GM18499 (cell line): ENCODE measurements at regions not wholly inside any gene's neighbourhood (a gene's known extent, or its start where the extent isn't known, plus 50 kb on each side); places are given as distances from the start of the nearest gene placed in this dataset.
A peak's percentile ranks its signal among the peaks of the same experiment; 100 is the strongest.

ENCODE experiments used
- ATAC-seq: cut with Tn5 transposase; IDR thresholded peaks from one replicate; pipeline ENCODE4 v1.9.1; 2021; ENCODE audit warnings: moderate number of reproducible peaks; ENCODE audit not compliant: insufficient read depth, unreplicated experiment

GRCh38 chr2:57881998-57882888 lies 164.4 kb upstream of the VRK2 start:
- ATAC-seq, result no peak

DNA sequence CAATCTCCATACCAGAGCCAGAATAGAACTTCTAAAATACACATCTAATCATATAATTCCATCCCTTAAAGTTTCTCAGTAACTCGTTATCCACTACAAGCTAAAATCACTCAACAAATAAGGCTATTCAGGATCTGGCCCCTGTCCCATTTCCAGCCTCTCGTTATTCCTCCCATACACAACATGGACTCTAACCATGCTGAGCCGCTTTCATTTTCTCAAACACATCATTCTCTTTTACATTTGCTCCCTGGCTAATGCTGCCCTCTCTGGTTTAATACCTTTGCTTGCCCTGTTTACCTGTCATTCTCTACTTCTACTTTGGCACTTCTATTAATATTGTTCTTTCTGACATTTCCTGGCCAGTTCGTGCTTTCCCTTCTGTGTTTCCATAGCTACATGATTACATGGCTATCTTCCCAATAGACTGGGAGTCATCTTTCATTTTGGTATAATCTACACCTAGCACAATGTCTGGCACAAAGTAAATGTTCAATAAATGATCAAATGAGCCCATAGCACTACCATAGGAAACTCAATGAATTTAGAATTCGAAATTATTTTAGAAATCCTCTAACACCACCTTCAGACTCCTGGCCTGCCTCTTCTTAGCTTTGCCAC lies 163.6 kb upstream of the VRK2 start:
- no peak for ATAC-seq

GRCh38 chr2:57884281-57884680 lies 162.3 kb upstream of the VRK2 start:
- ATAC-seq, result no peak

- ATAC-seq, result no peak
These were observed 160.9 kb upstream of the VRK2 start for GRCh38 chr2:57885742-57886141.

DNA sequence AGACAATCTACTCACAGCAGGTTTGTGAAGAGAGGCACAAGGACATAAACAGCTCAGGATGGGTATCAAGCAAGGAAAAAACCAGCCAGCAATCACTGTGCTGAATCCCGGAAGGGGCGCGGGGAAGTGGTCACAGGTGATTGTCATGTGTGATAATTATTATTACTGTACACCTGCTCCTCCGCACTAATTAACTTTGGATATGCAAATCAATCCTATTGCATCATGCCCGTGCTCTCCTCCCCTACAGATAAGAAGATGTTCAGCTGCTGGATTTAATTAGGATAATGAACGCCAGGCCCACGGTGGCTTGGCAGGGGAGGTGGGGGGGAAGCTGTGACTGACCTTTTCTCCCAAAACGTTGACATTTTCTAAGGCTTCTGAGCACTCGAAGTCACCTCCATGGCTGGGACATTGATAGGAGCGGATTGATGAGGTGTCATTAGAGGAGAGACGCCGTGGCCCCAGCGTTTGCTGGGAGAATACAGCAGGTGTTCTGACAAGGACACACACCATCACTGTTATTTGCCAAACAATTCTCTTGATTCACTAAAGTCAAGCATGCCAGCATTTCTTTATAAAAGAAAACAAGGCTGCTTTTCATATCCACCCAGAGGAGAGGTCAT lies 160.3 kb upstream of the VRK2 start:
- ATAC-seq, result no peak

GRCh38 chr2:57888463-57888862 lies 158.1 kb upstream of the VRK2 start:
- no peak for ATAC-seq

DNA sequence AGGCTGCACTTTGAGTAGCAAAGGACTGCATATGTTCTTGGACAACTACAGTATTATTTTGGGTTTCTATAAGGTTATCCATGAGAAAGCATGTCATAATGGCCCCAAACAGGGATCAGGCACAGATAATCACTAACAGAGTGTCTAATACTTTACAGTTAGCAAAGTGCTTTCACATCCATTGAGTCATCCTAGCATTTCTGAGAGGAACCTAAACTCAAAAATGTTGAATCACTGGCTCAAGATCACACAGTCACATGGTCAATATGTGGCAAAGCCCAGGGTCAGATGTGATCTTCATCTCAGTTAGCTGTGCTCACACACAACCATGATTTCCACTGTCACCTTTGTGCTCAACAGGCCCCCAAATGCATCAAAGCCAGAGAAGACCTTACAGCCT lies 156.1 kb upstream of the VRK2 start:
- ATAC-seq, result peak; percentile 38

DNA sequence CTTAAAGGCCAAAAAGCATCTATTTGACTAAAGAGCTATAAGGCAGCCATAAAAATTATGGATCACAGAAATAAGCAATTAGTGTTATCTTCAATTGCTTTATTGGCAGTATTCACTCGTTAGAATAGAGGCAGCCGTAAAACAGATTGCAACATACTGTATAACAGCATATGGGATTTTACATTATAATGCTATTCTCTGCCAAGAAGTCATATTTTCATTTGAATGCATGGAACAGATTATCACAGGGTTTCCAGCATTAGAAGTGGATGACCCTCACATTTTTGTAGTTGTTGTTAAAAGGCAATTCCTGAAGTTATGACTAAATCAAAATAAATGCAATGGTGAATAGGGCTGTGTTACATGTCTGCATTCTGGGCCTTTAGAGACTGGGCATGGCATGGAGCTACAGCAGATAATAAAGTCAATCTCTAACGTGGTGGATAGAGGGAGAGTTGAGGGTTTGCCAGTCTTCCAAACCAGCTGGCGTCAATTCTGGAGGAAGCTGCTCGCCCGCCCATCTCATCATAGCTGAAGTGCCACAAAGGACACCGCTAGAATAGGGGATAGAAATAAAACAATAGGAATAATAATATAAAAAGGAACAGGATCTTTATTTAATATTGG lies 155.4 kb upstream of the VRK2 start:
- ATAC-seq, result no peak

GRCh38 chr2:57892920-57893319 lies 153.7 kb upstream of the VRK2 start:
- peak; percentile 61 for ATAC-seq

GRCh38 chr2:57893347-57893746 lies 153.3 kb upstream of the VRK2 start:
- no peak for ATAC-seq

- no peak for ATAC-seq
These were observed 152.8 kb upstream of the VRK2 start for GRCh38 chr2:57893786-57894185.

- no peak for ATAC-seq
These were observed 152.2 kb upstream of the VRK2 start for GRCh38 chr2:57894381-57894780.

DNA sequence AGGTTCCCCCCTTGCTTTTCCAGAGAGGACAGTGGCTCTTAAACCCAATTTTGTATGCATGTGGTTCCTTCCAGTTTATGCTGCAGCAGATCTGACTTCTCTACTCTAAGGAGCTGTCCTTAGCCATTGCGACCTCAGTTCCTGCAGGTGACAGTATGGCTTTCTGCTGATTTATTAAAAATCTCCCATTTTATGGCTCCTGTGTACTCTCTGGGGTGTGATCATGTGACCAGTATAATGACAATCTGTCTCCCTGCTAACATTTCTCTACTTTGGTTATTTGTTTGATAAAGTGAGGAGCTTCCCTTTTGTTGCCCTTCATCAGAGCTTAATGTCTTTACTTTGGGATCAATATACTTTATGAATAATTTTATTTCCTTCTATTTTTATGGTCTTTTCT lies 148.7 kb upstream of the VRK2 start:
- ATAC-seq, result no peak

- ATAC-seq, result no peak
These were observed 146.7 kb upstream of the VRK2 start for GRCh38 chr2:57899898-57900297.

DNA sequence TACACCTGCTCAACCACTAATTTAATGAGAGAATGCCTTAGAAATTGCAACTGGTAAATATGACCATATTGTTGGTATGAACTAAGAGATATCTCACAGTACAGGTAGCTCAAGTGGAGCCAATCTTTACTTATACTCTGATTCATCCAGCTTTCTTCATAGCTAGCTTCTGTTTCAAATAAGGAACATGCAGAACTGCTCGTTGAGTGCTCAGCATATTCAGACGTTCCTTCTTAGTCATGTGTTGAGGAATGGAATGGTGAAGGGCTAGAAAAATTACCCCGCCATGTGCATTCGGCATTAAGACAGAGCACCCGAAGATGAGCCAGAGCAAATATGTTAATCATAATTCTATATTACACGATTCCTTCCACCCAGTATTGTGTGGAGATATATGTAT lies 144.0 kb upstream of the VRK2 start:
- ATAC-seq, result no peak

DNA sequence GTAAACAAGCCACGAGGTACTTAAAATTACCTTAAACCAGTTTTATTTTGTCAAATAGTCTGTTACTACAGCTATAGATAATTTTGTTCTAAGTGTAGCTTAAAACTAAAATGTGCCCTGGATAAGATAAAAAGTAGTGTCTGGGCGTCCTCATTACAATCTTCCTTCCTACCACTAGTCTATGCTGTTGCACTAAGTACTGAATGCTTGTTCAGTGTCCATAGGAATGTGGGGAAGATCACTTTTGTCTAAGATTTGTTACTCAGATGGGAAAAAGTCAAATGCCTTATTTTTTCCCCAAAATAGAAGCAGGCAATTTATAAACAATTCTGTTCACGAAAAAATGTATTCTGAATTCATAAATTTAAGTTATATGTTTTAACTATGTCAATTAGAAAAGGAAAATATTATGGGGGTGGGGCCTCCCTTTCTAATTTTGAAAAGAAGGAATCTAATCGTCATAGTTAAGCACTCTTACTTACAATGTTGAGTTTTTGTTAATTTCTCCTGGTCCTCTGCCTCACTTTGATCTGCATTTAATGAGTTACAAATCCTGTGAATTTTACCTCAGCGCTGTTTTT lies 140.4 kb upstream of the VRK2 start:
- ATAC-seq, result peak; percentile 58

DNA sequence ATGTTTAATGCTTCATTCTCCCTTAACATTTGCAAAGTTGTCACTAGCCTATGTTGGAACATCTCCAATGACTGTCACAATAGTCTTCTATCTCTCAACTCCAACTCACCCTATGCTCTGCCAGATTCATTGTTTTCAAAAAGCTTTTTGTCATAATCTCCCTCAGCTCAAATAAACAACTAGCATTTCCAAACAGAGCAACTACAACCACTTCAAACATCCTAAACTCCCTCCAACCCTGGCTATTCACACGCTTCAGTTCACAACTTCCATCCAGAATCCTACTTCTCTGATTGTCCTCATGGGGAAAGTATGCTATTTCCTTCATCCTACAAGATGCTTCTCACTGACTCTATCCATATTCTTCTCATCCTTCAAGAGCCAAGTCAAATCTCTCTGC lies 139.2 kb upstream of the VRK2 start:
- ATAC-seq, result no peak

DNA sequence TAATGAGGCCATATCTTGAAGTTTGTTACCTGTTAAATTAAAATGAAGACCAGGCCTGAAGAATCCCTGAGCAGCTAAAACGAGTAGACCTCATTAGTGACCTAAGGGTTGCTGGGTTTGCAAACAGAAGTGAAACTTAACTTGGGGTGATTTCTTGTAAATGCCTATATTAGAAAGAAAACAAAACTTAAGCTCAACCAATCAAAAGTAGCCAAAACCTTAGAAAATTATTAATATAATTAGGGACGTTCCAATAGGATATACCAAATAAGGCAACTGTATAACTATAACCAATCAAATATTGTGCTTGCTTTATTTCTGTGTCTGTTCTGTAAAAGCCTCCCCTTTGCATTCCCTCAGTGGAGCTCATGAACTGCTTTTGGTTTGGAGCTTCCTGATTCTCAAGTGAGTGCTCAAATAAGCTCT lies 137.9 kb upstream of the VRK2 start:
- peak; percentile 54 for ATAC-seq

DNA sequence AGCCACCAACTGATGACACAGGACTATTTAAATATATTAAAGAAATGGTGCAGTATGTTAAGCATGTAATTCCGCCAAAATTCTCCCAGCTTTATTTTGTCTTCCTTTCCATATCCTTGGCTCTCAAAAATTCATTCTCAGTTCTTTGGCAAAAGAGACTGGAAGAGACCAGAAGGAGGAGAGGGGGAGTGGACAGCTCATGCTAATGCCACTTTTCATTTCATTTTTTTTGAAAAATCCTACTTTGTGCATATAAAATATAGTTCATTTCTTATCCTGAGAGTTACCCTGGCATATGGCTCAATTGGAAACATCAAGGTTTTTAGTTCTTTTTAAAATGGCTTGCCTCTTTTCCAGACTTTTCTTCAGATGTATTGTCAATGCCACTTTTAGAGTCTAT lies 128.5 kb upstream of the VRK2 start:
- ATAC-seq, result no peak

GRCh38 chr2:57920342-57920939 lies 126.2 kb upstream of the VRK2 start:
- no peak for ATAC-seq
